ENCODE measurements at regions not wholly inside any gene's neighbourhood (a gene's known extent, or its start where the extent isn't known, plus 50 kb on each side); places are given as distances from the start of the nearest gene placed in this dataset.
"Not testable (repeated sequence)": the region's sequence is repeated elsewhere in the genome, so short reads cannot be mapped to it uniquely, and the experiment has no call there.

DNA sequence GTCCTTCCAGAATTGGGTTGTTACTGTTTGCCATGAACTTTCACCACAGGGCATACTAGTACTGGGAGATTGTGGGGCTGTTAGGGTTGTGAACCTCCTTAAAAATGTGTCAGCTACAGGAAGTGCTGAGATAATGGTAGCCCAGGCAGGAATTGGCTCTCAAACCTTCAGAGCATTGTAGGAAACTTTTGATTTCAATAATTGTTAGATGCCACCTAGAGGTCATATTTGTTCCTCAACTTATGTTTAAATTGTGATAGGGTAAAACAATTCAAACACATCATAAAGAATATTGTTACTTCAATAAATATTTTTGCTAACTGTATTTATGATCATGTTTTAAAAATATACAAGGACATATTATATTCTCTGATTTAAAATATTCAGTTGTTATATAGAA, 594.6 kb downstream of the ADCYAP1 start:
- no peak for DNase-seq

DNA sequence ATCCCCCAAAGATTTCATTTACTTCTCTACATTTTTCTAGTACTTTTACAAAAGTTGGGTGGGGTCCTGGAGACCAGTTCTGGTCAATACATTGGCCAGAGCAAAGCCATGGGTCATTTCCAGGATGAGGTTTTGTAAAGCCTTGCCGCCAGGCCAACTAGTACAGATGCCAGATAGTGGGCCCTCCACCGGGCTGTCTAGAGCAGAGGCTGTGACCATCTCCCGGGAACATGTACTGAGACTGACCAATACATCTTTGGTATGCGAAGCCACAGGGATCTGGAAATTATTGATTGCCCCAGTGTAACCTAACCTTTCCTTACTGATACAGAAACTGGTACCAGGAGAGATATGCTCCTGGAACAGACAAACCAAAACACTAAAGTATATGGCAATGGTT, 599.2 kb downstream of the ADCYAP1 start:
- no peak for DNase-seq

DNA sequence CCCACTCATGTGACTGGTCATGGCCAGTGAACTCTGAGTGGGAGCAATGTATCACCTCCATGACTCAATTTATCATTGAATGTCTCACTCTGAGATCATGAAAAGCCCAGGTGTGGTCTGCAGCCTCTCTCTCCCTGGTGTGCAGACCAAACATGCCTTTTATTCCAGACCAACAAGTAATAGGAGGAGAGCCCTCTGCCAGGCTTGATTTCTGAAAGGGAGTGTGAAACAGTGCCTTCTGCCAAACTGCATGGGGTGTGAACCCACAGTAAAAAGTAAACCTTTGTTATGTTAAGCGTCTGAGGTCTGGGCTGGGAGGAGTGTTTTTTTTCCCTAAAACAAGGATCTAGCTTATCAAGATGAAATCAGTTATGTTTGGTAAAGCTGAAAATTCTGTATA, 601.2 kb downstream of the ADCYAP1 start:
- DNase-seq = no peak

DNA sequence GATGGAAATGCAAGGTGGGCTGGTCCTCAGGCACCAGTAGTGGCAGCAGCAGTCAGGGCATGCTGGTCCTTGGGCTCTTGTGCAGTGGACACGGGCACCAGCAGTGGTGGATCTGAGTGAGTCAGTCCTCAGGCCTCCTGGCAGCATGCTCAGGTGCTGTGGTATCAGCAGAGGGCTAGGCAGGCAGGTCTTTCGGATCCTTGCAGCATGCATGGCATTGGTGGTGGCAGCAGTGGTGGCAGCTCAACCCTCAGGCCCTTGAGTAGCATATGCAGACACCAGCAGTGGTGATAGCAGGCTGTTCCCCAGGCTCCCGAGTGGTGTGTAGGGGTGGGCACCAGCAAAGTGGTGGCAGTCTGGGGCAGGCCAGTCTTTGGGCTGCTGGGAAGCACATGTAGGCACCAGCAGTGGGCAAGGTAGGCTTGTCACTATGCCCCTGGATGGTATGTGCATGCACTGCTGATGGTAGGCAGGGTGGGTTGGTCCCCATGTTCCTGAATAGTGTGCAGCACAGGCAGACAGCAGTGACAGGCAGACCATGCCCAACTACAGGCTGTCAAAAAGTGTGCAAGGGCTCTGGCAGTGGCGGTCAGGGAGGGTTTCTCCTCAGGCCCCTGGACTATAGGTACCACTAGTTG, 606.0 kb downstream of the ADCYAP1 start:
- no peak for DNase-seq

DNA sequence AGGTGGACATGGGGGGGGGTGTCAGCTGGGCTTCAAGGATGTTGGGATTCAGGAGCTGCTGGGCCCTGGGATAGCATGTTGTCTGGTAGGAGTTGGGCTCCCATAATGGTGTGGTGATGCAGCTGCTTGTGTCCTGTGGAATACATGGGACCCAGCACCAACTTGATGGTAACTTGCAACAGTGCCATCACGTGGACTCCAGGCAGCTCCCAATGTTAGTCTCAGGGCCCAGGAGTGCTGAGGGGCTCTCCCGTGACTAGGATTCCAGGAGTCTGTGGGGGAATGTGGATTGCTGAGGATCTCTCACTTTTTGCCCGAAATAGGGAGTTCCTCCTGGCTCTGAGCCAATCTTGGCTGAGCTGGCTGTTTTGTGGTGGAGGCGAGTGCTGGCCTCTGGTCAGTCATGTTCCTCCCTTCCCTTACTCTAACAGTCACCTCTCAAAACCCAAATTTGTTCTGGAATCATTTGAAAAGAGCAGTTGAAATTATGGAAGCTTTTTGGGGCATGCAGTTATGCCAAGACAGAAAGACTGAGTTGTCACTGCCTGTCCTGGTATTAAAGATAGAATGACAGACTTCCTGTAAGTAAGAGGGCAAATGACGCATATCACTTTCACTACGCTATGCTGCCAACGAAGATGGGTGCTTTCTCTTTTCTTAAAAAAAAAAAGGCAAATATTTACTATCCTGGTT, 607.1 kb downstream of the ADCYAP1 start:
- DNase-seq = no peak

DNA sequence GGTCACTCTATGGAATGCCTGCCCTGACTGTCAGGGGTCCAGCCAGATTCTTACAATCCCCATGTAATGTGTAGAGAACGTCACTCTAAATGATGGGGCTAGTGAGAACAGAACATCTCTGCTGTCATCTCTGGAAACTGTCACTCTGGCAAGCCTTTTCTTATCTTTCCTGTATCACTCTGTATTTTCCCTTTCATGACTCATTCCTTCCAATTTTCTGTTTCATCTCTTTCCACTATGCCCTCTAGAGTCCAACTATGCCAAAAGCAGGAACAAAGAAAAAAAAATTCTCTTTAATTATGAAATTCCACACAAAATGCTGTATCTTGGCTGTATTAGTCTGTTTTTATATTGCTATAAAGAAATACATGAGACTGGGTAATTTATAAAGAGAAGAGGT, 608.8 kb downstream of the ADCYAP1 start:
- no peak for DNase-seq

DNA sequence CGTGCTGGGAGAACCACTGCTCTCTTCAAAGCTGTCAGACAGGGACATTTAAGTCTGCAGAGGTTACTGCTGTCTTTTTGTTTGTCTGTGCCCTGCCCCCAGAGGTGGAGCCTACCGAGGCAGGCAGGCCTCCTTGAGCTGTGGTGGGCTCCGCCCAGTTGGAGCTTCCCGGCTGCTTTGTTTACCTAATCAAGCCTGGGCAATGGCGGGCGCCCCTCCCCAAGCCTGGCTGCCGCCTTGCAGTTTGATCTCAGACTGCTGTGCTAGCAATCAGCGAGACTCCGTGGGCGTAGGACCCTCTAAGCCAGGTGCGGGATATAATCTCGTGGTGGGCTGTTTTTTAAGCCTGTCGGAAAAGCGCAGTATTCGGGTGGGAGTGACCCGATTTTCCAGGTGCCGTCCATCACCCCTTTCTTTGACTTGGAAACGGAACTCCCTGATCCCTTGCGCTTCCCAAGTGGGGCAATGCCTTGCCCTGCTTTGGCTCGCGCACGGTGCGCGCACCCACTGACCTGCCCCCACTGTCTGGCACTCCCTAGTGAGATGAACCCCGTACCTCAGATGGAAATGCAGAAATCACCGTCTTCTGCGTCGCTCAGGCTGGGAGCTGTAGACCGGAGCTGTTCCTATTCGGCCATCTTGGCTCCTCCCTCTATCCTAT, 617.0 kb downstream of the ADCYAP1 start:
- DNase-seq = not testable (repeated sequence)

DNA sequence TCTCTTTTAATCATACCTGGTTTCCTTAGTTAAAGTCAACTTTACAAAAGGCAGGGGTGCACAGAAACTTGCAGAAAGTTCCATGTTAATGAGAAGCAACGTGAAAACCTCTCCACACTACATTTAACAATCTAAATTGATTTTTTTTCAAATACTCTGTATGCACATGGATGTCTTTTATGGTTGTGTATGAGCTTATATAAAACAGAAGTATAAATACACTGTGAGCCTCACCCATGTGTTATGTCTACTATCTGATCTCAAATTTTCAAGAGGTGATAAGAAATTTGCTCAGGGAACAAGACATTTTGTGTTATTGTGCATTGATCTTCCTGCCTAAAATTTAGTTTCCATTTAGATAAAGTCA, 617.6 kb downstream of the ADCYAP1 start:
- no peak for DNase-seq

DNA sequence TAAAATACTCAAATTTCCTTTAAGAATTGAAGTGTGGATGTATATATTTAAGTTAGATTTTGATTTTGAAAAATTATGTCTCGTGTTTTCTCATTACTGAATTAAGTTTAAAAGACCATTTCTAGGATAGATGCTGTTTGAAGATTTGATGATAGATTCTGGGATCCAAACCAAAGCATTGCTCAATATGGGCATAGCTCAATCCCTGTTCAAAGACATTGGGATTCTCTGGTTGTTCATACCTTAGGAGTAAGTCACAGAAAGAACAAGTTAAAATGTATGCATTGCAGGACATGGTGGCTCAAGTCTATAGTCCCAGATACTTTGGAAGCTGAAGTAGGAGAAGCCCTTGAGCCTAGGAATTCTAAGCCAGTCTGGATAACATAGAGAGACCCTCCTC, 622.3 kb downstream of the ADCYAP1 start:
- DNase-seq = no peak

DNA sequence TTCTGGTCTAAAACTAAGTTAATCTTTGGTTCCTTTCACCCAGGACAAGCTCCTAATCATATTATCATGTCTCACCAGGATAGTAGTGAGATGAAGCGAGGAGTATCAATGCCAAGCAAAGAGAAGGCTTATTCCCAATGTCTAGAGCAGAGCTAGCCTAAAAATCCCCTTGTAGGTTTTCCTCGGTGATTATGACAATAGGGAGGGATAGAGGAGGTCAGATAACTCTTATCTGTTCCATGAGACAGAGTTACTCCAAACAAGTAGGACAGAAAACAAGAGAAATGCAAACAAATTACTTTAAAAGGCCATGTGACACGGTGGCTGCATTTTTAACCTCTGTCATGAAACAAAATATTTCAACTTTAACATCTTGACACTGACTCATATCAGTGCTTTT, 623.1 kb downstream of the ADCYAP1 start:
- DNase-seq = no peak

DNA sequence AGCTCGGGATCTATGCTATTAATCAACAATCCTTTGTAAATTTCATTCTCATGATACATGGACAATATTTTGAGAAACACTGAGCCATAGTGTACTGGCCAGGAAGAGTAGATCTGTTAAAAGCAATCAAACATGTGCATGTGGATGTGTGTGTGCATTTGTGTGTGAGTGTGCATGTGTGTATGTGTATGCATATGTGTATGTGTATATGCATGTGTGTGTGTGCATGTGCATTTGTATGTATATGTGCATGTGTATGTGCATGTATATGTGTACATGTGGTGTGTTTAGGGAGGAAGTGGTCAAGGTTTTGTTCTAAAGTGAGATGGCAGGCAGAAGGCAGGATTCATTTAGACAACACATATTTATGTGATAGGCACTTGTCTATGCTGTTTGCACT, 623.8 kb downstream of the ADCYAP1 start:
- no peak for DNase-seq

DNA sequence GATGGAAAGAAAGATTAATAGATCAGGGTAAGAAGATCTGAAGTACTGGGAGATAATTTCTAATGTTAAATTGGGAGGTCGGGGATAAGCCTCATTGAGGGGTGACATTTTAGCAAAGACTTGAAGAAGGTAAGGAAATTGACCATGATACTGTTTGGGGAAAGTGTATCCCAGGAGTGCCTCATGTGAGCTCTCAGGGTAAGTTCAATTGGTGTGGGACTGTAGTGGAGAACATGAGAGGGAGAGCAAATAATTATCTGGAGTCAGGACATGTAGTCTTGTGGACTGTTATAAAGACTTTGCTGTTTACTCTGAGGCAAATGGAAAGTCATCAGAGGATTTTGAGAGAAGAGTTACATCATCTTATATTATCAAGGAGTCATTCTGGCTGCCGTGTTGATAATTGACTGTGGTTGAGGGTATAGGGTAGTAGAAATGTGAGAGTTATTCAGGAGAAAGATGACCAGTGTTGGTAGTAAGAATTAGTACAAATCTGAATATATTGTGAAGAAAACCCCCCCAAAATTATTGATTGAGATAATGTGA, 624.4 kb downstream of the ADCYAP1 start:
- DNase-seq = no peak

DNA sequence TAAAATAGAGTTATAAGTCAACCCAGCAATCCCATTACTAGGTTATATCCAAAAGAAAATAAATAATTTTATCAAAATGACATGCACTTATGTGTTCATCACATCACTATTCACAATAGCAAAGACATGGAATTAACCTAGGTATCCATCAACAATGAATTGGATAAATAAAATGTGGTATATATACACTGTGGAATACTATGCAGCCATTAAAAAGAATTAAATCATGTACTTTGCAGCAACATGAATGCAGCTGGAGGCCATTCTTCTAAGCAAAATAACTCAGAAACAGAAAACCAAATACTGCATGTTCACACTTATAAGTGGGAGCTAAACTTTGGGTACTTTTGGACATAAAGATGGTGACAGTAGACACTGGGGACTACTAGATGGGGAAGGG, 626.0 kb downstream of the ADCYAP1 start:
- DNase-seq = no peak

DNA sequence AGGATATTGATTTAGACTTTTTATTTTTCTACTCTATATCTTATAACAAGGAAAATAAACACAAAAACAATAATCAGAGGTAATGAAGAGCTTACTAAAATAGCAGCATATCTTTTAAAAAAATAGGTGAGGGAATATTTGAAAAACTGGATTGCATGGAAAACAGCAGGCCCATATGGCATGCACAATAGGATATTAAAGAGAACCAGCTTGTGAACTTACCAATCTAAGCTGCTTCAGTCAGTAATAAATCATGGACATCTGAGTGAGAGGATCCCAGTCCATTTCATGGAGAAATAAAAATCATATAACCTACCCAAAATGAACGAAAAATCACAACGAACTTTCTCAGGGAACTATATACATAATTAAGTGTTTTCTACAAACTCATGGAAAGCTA, 634.6 kb downstream of the ADCYAP1 start:
- no peak for DNase-seq

DNA sequence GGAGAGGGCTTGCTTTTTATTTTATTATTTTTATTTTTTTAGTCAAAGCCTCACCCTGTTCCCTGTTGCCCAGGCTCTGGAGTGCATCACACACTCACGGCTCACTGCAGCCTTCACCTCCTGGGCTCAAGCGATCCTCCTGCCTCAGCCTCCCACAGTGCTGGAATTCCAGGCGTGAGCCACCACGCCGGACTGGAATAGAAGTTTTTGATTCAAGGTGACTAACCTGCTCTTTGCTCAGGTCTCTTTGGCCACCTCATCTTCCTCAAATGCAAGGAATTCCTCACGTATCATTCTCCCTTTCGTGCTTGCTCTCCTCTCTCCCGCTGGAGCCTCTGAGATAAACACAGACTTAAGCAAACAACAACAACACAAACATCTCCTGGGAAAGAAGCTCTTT, 636.8 kb downstream of the ADCYAP1 start:
- DNase-seq = no peak

DNA sequence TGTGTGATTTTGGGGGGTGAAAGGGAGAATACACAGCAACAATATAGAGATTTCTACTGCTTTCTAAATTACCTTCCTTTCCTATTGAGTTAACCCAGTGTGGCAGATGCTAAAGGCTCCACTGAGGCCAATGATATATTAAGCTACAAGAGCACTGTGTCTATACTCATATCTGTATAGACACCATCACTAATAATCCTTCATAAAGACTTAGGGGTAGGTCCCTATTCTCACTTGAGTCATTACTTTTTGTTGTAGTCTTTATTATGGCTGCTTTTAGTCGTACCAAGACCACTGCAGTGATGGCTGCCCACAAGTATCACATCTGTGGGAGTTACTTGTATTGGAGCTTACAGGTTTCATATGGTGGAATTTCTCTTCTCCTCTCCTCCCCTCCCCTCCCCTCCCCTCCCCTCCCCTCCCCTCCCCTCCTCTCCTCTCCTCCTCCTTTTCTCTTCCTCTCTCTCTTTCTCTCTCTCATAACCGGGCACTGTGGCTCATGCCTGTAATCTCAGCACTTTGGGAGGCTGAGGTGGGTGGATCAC, 637.6 kb downstream of the ADCYAP1 start:
- no peak for DNase-seq

DNA sequence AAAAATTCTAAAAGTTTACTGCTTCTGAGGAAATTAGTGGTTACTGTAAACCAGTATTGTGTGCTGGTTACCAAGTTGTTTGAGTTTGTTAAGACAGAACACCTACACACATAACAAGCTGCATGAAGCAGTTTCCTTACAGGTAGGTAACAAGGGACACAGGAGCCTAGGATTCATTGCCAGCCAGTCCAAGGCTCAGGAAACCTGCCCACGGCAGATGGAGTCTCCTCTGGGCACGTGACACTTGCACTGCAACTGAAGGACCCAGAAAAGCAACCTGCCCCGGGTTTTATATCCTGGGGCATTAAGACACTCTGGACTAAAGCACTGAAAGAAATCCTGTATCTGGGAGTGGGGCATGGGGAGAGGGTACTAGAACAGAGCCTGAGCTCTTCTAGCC, 639.3 kb downstream of the ADCYAP1 start:
- no peak for DNase-seq

DNA sequence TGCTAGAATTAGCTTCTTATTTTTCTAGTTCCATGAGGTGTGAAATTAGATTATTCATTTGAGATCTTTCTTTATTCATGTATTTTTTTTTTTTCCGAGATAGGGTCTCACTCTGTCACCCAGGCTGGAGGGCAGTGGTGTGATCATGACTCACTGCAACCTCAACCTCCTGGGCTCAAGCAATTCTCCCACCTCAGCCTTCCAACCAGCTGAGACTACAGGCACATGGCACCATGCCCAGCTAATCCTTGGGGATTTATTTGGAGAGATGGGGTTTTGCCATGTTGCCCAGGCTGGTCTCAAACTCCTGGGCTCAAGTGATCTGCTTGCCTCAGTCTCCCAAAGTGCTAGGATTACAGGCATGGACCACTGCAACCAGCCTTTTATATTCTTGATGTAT, 653.0 kb downstream of the ADCYAP1 start:
- not testable (repeated sequence) for DNase-seq

DNA sequence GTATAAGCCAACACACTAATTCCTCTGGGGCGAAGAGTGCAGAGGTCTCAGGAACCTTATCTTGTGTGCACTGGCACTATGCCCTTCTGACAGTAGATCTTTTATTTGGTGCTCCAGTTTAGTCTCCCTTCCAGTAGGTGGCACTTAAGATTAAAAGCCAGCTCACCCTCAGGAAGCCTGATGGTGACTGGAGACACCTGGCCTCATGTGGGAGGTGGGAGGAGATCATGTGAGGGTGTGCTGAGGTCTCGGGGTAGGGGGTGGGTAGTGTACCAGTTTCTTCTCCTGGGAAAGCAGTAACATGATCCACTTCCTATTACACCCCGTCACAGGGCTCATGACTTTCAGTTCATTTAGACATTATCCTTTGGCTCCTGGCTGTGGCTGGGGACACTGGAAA, 654.9 kb downstream of the ADCYAP1 start:
- no peak for DNase-seq

DNA sequence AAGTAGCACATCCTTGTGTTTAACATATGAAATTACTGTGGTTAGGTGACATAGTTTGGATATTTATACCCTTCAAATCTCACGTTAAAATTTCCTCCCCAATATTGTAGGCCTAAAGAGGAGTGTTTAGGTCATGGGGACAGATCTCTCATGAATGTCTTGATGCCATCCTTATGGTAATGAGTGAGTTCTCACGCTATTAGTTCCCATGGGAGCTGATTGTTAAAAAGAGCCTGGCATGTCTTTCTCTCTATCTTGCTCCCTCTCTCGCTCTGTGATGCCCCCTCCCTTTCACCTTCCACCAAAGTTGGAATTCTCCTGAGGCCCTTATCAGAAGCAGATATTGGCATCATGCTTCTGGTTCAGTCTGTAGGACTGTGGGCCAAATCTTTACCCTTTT, 660.1 kb downstream of the ADCYAP1 start:
- DNase-seq = no peak

DNA sequence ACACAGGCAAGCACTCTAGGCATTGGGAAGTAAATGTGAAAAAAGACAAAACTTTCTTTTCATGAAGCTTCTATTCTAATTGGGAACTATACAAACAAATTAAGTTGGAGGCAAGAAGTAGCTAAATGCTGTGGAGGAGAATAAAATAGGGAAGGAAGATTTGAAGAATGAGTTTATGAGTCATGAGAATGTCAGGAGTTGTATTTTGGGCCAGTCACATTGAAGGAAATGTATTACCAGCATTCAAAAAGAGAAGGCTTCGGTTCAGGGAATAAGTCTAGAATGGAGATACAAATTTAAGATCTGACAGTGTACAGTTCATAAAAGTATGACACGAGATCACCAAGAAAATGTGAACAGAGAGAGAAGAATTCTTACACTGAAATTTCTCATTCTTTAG, 666.5 kb downstream of the ADCYAP1 start:
- DNase-seq = no peak

DNA sequence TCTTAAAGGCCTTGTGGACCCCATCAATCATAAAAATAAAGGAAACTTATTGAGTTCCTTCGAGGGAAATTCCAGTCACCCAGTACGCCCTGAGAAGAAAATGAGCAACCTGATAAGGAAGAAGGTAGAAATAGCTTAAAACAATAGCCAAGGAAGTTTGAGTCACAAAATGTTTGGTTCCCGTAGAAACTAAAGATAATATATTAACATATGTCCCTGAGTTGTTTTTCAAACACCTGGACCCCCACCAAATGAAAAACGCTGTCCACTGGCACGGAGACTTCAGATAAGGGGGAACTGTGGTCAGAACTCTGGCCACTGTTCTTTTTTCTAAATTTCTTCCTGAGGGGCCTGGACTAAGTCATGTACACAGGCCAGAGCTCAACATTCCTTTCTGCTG, 669.1 kb downstream of the ADCYAP1 start:
- DNase-seq = no peak

DNA sequence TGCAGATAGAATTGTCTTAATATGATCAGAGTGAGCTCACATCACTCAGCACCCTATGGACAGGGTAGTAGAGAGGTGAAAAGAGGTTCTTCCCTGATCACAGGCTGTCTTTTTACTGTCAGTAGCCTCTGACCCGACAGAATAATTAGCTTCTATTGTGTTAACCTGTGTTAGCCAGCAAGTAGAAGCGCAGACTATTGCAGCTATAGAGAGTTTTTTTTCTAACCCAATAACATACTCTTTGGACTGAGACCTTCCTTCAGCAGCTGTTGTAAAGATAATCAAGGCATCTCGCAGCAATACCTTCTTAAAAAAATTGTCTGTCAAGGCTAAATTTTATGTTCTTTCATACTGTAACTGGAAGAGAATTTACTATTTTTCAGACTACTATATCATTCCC, 670.4 kb downstream of the ADCYAP1 start:
- no peak for DNase-seq

DNA sequence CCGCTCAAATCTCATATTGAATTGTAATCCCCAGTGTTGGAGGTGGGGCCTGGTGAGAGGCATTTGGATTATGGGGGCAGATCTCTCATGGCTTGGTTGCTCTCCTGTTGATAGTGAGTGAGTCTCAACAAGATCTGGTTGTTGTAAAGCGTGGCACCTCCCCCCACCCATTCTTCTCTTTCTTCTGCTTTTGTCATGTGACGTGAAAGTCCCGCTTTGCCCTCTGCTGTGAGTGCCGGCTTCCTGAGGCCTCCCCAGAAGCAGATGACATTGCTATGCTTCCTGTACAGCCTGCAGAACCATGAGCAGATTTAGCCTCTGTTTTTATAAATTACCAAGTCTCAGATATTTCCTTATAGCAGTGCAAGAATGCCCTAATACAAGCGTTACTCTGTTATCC, 673.8 kb downstream of the ADCYAP1 start:
- DNase-seq = no peak
